GM21723 (cell line): ENCODE measurements at regions not wholly inside any gene's neighbourhood (a gene's known extent, or its start where the extent isn't known, plus 50 kb on each side); places are given as distances from the start of the nearest gene placed in this dataset.

Source experiments
- ATAC-seq: cut with Tn5 transposase; IDR thresholded peaks from one replicate; pipeline ENCODE4 v1.9.1; 2021; ENCODE audit warnings: mild to moderate bottlenecking, moderate library complexity; ENCODE audit not compliant: unreplicated experiment

- no peak for ATAC-seq
Observed at GRCh38 chr2:5111581-5111980, 580.6 kb upstream of the SOX11 start.

- ATAC-seq, result no peak
Observed at GRCh38 chr2:5119046-5119445, 573.1 kb upstream of the SOX11 start.

DNA sequence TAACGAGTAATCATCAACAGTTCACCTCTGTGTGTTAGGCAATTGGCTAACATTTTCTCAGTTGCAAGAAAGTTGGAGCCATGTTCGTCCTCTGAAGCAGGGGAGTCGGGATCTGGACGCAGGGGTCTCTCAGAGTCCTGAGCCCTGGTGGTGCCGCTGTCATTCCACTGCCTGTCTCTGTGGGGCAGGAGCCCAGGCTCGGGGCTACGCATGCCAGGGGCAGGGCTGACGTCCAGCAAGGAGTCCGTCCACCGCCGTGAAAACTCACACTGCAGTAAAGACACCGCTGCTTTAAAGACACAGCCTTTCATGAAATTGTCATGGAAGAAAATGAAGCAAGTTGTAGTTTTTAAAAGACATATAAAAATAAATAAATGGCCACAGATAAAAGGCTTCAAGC, 571.1 kb upstream of the SOX11 start:
- ATAC-seq, result no peak

- ATAC-seq, result no peak
Observed at GRCh38 chr2:5121642-5122041, 570.5 kb upstream of the SOX11 start.

GRCh38 chr2:5123582-5124196, 568.5 kb upstream of the SOX11 start:
- ATAC-seq, result no peak

DNA sequence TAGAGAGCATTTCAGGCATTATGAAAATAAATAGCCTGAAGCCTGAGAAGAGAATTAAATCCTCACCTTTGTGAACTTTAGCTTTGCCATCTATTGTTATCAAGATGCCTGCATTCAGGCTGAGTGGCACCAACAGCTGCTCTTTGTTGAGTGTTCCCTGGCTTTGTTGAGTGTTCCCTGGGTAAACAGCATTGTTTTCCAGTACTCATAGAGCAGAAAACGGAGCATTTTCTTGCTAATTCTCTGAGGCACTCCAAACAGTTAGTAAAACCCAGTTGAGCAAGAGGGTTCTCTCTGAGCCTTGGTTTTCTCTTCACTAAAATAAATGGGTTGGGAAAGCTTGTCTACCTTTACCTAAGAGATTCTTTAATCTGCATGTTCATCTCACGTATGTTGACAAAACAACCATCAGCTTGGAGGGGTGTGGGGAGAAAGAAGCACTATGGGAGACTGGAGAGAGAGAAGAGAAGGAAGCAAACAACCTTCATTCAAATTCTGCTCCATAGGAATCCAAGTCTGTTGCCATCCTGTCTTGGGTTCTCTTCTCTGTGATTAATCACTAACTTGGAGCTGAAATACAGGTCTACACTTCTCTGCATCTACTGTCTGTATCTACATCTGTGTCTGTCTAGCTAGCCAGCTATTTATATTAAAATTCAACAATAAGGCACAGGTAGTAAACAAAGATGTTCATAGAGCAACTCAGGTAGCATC, 567.0 kb upstream of the SOX11 start:
- no peak for ATAC-seq

- ATAC-seq, result no peak
Observed at GRCh38 chr2:5132281-5132680, 559.9 kb upstream of the SOX11 start.

GRCh38 chr2:5140347-5140746, 551.8 kb upstream of the SOX11 start:
- ATAC-seq, result no peak

DNA sequence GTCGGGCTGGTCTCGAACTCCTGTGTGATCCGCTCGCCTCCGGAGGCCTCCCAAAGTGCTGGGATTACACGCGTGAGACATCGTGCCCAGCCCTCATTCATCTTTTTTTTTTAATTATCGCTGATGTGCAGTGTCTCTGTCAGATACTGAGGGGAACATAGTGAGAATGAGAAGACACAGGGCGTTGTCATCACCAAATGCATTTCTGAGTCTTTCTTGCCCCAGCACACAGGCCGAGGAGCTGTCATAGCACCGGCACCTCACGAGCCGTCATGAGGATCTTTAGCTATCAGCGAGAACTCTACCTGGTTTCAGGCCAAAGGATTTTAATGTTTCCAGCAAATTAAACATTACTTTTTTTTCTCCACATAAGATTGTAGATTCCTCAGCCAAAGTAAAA, 548.0 kb upstream of the SOX11 start:
- ATAC-seq, result no peak

DNA sequence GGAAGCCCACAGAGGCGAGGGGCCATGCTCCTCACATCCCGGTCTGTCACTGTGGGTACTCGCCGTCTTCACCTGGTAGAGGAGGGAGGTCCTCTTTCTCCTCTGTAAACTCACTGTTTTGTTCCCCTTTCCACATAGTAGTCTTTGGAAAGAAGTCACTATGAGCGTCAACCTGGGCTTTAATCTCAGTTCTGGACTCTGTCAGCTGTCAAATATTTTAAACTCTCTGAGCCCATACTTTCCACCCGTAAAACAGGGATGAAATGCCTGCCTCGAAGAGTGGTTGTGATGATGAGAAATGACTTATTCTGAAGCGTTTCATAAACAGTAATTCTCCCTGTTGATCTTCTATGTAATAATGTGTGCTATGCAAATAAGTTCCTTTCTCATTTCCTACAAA, 547.1 kb upstream of the SOX11 start:
- no peak for ATAC-seq

DNA sequence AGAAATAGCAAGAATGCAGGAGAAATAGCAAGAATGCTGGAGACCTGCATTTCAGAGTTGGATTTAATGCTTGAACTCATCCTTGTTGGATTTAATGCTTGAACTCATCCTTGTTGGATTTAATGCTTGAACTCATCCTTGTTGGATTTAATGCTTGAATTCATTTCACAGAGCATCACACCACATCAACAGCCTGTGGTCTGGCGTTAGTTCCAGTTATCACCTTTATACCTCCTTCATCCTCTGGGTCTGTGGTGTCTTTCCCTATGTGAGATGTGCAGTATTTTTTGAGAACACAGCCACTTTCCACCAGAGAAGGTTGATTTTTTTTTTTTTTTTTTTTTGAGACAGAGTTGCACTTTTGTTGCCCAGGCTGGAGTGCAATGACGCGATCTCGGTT, 546.4 kb upstream of the SOX11 start:
- ATAC-seq, result no peak

- ATAC-seq, result no peak
Observed at GRCh38 chr2:5148392-5149085, 543.6 kb upstream of the SOX11 start.

DNA sequence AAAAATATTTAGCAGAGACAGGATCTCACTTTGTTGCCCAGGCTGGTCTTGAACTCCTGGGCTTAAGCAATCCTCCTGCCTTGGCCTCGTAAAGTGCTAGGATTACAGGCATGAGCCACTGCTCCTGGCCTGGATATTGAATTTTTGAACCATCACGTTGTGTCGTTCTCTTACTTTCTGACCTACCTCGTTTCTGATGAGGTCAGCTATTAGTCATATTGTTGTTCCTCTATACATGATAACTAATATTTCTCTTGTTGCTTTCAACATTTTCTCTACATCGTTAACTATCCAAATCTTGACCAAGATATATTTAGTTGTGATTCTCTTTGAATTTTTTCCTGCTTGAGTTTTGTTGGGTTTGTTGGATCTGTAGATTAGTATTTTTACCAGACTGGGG, 541.3 kb upstream of the SOX11 start:
- no peak for ATAC-seq

DNA sequence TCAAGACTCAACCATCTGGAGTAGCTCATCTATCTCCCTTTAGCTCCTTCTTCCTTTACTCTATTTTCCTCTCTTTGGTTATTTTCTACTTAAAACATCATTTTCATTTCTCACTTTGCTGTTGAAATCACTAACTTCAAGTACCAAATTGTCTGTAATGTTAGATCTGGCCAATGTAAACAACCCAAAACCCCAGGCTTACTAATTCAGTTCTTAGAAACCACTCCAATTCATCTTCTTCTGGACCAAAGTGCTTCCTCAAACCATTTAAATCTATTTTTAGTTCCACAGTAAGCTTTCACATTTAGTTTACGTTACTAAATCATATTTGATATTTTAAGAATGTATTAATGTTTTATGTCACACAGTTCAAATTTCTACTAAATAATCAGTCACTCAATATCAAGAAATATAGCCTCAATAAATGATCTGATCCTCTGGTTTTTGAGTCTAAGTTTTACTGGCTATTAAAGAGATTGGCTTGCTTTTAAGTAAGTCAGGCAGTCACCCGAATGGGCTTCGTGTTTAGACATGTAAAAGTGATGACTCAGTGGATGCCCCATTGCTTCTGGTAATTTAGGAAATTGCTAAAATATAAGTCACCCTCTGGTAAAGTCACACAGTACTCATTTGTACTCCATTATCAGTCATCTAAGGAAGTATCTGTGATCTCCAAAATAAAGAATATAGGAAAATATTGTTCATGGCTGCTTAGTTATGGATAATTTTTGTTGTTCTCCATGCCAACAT, 527.2 kb upstream of the SOX11 start:
- no peak for ATAC-seq

- no peak for ATAC-seq
Observed at GRCh38 chr2:5172923-5173322, 519.3 kb upstream of the SOX11 start.

DNA sequence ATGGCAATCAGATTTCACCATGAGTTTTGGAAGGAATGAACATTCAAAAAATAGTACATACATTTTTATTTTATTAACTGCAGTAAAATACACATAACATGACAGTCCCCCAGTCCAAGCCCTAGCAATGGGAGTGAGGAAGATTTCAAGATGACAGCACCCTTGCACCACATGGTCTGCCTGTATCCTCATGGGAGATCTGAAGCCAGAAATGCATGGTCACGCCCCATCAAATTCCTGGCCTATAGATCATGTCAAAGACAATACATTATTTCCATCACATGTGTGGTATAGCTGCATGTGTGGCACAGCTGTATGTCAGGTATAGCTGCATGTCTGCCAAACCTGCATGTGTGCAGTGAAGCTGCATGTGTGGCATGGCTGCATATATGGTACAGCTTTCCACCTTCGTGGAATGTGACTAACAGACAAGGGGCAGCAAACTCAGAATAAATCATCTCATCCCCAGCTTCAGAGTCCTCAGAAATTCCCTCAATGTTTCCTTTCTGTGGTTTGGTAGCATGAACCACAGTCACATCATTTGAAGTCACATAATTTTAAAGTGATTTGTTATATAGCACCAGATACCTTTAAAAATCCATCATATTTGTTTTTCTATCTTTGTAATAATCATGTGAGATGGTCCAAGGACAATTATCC, 518.2 kb upstream of the SOX11 start:
- ATAC-seq, result no peak

DNA sequence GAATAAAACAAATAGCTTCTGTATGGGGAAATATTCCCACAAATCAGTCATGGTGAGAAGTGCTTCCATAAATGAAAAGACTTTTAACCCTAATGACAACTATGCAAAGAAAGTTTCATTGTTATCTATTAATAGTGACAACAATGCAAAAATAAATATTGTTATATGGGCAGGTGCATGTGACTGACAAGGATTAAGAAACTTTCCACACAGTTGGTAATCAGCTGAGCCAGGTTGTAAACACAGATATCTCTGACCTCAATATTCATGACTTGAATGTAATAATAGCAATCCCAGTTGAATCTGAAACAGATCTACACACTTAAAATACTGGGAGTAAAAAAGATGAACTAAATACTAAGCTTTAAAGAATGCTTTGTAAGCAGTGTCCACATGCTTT, 517.0 kb upstream of the SOX11 start:
- ATAC-seq, result no peak

DNA sequence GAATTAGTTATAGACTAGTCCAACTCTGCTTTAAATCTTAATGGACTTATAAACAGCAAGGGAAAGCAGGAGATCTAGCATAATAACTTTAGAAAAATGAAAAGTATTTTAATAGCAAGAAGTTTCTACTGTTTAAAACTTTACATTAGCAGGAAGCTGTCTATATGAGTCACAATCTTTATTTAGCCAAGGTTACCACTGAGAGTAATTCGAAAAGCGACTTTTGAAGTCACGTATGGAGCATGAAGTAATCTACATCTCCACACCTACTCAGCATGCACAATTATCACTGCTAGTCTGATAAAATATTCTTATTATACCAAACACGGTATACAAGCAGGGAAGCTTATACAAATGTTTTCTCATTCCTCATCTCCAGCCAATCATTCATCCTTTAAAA, 515.4 kb upstream of the SOX11 start:
- ATAC-seq, result no peak

DNA sequence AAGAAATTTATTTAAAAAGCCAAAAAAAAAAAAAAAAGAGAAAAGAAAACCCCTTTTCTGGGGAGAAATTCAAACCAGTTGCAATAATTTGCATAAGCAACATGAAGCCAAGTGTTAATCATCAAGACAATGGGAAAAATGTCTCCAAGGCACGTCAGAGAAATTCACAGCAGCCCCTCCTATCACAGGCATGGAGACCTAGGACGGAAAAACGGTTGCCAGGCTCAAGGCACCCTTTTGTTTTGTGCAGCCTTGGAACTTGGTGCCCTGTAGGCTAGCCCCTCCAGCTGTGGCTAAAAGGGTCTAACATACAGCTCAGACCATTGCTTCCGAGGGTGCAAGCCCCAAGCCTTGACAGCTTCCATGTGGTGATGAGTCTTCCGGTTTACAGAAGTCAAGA, 509.2 kb upstream of the SOX11 start:
- no peak for ATAC-seq

- ATAC-seq, result no peak
Observed at GRCh38 chr2:5187283-5187682, 504.9 kb upstream of the SOX11 start.

GRCh38 chr2:5188636-5189035, 503.5 kb upstream of the SOX11 start:
- no peak for ATAC-seq
